HG03280 (cell line): ENCODE measurements at regions not wholly inside any gene's neighbourhood (a gene's known extent, or its start where the extent isn't known, plus 50 kb on each side); places are given as distances from the start of the nearest gene placed in this dataset.
"Not testable (repeated sequence)": the region's sequence is repeated elsewhere in the genome, so short reads cannot be mapped to it uniquely, and the experiment has no call there.

Source experiments
- ATAC-seq: cut with Tn5 transposase; IDR thresholded peaks from one replicate; pipeline ENCODE4 v1.9.1; 2021; ENCODE audit warnings: mild to moderate bottlenecking, moderate library complexity; ENCODE audit not compliant: unreplicated experiment

DNA sequence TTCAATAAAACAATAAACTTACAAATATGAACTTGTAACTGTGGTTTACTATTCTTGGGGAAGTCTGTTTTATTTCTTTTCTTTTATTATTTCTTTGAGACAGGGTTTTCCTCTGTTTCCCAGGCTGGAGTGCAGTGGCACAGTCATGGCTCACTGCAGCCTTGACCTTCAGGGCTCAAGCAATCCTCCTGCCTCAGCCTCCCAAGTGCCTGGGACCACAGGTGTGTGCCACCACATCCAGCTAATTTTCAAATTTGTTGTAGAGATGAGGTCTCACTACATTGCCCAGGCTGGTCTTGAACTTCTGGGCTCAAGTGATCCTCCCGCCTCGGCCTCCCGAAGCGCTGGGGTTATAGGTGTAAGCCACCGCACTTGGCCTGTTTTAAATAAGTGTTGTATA is 343.4 kb downstream of the SOX9 start:
- not testable (repeated sequence) for ATAC-seq

DNA sequence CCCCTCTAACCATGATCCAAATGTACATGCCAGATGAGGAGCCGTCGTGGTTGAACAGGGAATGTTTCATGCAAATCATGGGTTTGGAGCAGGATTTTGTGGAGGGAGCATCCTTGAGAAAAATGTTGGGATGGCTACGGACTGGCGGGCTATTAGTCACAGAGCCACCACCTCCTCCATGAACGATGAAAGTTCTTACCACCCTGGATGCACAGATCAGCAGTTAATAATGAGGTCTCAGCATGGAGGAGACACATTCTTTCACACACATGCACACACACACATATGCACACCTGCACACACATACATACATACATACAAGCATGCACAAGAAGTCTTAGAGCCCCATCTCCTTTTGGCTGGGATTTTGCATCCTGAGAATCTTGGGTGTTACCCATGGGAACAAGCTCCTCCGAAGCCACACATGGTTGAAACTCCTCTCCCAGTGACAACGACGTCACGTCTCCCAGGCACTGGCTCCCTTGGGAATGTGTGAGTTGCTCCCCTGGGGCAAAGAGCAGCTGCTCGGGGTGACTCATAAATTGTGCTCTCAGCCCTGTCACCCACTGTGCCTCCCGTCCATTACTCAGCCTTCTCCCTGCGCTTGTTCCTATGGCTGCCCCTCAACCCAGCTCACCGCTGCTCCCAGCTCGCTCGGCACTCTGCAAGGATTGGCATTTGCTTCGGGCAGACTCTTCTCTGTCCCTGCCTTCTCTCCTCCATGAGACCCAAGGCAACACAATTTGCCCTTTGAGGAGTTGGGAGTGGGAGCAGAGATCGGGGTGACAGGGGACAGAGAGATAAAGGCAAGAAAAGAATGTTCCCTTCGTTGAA is 344.6 kb downstream of the SOX9 start:
- no peak for ATAC-seq

DNA sequence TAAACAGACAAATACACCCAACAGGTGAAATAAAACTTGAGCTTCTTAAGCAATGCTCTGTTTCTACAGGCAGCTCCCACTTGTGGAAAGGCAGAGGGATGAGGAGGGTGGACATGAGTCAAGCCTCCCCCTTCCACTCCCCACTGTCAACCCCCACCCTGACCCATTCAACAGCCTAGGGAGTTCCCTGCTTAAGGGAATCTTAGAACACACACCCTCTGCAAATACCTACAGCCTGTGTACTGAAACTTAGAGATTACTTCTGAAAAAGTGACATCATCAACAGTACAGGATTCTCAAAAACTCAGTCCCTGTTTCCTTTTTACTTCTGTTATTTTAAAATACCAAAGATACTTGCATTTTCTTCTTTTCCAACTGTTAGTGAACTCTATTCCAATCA is 345.4 kb downstream of the SOX9 start:
- ATAC-seq, result peak; percentile 70

DNA sequence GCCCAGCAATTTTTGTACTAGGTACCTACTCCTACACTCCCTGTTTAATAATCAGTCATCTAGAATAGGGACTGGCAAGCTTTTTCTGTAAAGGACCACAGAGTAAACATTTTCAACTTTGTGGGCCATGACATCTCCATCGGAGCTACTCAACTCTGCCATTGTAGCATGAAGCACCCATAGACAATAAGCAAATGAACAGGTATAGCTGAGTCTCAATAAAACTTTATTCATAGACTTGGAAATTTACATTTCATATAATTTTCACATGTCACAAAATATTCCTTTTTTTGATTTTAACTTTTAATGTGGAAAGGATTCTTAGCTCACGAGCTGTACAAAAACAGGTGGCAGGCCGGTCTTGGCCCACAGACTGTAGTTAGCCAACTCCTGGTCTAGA is 345.8 kb downstream of the SOX9 start:
- no peak for ATAC-seq

DNA sequence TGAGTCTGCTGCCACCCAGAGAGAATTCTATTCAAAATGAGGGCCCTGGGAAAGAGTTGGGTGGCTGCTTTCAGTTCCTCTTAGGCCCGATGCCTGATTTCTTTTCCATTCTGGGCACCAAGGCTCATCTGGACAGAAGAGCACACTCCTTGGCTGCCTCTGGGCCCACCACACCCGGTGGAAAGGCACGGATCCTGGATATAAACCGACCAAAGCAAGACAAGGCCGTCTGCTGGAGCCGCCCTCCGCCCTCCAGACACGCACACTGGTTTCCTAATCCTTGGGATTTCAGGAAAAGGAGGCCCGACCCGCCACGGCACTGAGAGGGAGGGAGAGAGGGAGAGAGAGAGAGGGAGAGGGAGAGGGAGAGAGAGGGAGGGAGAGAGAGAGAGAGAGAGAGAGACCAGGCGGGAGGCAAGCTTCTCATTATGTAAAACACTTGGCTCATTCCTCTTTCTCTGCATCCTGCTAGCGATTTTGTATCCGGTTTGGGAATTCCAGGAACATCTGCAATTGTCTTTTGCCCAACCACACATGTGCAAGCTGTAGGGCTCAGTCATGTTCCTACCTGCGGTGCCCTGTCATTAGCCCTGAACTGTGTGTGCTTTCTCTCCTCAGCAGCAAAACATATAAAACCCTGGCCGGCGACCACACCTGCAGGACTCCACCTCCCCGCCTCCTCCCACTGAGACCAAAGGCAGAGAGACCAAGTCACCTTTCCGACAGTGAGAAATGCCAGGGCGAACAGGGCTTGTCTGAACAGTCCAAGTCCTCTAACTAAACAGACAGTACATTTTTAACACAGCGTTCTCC is 347.2 kb downstream of the SOX9 start:
- ATAC-seq, result no peak

DNA sequence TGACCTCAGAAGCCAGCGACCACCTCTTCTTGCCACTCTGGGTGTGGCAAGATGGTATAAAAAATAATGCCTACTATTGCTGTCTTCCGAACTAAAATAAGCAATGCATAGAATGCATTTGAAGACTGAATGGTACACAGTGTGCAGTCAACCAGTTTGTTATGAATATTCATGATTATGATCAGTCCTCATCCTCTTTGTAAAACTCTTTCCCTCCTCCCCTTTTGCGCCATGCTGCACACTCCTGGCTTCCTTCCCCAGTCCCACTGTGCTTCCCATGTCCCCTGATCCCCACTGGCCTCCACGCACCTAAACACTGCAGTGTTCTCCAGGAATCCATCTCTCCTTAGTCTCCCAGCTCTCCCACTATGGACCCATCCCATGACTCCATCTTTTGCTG is 348.0 kb downstream of the SOX9 start:
- ATAC-seq, result no peak

DNA sequence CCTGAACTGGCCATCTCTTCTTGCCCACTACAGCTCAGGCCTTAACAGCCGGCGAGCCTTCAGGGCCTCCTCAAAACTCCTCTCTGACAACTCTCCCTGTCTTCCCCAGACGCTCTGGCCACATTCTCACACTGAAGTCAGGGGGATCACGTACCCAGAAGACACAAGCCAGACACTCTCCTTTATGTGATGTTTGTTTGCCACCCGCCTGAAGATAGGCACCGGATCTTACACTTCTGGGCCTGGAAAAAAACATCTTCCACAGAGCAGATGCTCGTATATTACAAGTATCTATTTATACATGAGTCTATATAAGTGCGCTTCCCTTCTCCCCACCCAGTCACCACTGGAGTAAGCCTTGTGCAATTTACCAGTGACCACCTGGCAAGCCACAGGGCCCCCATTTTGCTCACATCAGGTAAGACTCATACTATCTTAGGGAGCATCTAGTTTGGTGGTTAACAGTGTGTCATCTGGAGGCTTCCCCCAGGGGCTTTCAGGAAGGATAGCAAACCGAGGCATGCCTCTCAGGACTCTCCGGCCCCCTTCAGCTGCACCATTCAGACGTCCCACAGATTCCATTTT is 349.4 kb downstream of the SOX9 start:
- no peak for ATAC-seq

DNA sequence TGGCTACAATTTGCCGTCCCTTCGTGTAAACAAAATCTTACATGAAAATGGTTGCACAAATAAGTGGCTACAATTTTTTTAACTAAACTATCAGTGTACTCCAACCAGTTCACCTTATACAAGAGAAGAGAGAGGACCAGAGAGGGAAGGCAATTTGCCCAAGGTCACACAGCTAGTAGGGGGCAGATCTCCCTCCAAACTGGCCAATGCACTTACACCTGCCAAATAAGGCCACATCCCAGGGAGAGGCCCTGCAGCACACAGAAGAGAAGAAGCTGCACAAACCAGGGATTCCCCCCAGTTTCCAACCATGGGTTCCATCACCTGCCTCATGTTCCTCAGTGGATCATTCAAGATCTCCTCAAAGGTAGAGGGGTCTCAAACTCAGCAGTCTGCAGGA is 349.9 kb downstream of the SOX9 start:
- ATAC-seq, result no peak

DNA sequence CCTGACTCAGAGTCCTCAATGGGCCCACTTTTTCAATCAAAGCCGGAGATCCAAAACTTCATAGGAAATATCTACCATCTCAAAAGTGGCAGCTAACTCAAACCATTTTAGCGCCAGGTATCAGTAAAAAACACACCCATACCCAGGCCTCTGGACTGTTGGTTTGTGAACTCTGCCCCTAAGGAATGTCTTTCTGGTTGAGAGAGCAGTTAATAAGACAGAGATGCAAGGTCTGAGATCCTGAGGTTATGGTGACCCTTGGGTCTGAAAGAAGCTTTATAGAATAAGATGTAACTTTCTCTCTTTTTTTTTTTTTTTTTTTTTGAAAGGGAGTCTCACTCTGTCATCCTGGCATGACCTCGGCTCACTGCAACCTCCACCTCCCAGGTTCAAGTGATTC is 350.5 kb downstream of the SOX9 start:
- ATAC-seq, result no peak

DNA sequence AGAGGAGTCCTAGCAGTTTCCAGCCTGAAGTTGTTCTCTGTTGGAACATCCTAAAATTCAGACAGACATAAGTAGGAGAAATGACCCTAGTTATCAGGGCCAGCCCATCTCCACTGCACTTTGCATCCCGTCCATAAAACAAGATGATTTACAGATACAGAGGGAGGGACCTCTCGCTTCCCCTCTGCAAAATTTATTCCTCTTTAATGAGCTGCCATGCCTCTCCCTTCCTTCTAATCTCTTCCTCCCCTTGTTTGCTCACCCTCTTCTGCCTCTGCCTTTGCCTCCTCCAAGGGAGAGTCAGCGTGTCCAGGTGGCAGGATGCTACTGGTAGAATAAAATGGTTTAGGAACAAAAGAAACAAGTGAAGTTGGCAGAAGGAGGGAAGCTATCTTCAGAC is 351.3 kb downstream of the SOX9 start:
- no peak for ATAC-seq

DNA sequence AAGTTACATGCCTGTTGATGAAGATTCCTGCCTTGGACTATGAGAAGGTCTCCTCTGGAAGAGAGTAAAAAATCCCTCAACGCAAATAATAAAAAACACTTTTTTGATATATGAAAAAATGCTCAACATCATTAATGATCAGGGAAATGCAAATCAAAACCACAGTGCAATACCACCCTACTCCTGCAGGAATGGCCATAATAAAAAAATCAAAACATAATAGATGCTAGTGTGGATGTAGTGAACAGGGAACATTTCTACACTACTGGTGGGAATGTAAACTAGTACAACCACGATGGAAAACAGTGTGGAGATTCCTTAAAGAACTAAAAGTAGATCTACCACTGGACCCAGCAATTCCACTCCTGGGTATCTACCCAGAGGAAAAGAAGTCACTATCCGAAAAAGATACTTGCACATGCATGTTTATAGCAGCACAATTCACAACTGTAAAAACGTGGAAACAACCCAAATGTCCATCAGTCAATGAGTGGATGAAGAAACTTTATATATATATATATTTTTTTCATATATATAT is 352.1 kb downstream of the SOX9 start:
- ATAC-seq, result not testable (repeated sequence)

DNA sequence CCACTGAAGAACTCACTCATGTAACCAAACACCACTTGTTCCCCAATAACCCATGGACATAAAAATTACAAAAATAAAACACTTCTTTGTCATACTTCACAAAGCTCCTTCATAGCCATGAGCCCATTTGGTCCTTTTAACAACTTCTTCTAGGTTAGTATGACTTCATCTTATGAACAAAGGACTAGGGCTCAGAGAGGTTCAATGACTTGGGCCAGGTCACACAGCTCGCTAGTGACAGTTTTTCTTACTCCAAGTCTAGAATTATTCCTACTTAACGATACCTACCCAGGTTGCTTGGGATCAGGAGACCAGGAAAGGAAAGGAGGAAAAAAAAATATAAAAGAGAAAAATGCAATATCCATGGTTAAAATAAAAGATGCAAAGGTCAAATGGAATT is 353.4 kb downstream of the SOX9 start:
- no peak for ATAC-seq

DNA sequence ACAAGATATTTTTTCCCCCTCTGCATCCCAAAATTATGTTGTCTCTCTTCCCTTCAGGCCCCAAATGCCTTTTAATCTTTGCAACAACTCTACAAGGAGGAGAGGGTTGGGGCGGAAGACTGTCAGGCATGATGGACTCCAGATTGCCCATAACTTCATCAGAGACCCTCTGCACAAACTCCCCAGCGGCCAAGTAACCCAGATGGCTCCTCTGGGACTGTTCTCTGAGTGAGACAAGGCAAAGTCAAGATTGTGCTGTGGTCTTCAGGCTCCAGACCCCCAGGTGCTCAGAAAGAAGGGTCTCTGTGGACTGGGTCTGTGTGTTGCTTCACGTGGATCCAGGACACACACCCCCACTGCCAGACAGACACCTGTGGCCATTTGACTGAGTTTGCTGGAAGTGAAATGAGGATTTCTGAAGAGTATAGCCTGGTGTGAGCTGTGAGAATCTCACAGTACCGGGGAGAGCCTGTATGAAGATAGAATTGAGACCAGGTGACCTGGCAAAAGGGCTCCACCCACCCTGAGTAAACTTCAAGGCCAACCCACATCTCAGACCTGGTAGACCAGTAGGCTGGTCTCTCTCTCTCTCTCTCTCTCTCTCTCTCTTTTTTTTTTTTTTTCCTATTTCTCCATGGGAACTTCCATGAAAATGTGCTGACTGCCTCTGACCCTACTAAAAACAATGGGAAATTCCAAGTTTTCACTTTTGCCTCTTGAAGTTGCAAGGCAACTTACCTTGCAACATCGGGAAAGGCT is 354.1 kb downstream of the SOX9 start:
- no peak for ATAC-seq

DNA sequence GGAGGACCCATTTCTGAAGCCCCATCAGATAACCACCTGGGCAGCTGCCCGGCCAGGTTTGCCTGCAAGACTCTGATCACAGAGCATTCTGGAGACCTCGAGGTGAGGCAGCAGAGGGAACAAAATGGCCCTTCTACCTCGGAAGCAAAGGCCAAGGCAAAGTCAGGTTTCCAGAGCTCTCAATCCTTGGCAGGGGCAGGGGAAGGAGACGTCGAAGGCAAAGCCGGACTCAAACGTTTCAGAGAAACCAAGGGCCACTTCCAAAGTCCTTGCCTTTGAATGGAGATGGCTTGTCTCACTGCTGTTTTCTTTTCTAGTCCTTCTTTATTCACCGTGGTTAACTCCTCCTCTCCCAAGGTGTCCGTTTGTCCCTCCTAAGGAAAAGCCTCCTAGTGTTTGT is 355.3 kb downstream of the SOX9 start:
- no peak for ATAC-seq

DNA sequence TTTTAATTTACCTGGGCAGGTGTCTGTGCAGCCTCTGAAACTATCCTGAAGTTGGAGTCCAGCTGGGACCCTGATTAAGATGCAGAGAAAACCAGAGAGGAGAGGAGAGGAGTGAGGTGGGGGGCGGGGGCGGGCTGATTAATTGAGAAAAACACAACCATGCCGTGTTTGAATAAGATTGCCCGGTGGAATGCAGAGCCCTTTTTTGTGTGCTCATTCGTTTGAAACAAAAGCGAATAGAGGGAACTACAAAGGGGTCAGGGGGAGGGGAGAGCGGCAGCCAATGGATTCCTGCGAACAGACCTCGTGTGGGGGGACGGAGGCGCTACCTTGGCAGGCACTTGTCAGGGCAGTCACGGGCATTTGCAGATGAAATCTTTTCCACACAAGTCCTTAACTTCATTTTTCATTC is 355.8 kb downstream of the SOX9 start:
- no peak for ATAC-seq

DNA sequence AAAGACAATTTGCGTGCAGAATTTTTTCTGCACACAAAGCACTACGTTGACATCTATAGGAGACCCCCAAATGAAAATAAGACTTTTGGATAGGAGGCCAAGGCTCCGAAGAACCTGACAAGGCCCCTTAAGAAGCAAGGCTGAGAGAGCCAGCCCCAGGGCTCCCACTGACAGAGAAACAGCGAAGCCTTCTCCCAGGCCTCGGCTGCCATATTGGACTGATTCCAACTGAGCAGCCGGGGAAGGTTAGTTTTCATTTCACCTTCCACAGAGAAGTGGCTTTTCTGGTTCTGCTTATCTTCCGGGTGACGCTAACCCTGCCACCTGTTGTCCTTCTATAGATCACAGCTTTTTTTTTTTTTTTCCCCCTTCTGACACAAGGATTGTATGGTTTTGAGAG is 356.7 kb downstream of the SOX9 start:
- ATAC-seq, result no peak

DNA sequence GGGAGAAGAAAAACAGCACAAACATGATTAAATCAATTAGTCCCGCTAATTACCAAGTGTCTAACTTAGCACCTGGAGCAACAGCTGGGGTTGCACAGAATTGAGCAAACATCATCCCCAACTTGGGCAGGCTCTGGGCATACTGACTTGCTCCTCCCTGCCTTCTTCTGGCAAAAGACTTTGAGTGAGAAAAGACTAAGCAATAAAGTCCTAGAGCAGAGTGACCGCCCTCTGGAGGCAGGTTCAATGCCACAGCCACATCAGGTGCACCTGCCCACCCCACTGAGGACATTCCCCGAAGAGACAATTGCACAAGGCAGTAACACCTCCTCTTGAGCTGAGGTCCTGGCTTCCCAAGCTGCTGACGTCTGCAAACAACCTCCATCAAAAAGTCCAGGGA is 358.3 kb downstream of the SOX9 start:
- no peak for ATAC-seq

DNA sequence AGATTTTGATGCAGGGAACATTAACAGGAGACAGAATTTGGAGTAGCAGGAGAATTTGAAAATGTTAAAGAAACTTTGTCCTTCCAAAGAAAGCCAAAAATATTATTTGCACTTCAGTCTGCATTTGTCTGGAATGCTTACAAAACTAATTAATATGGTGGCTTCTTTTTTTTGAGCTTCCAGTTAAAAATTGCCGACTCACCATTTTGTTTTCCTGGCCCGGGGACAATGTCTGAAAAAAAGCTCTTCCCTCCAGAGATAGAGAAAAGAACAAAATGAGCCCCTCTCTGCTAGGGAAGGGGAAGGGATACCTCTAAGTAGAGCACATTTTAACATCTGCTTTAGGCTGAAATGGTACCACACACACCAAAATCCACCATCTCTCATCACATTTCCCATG is 360.8 kb downstream of the SOX9 start:
- no peak for ATAC-seq

DNA sequence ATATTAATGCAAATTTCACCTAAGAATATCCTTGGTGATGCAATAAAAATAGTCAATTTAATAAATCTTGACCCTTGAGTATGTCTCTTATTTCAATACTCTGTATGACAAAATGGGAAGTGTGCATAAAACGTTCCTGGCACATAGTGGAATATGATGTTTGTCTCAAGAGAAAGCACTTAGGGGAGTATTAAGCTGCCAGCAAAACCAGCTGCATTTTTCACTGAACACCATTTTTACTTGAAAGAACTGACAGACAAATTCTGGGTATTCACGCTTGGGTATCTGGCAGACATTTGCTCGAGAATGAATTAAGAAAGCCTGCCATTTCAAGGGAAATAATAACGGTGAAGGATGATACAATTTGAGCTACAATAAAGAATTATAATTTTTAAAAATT is 364.8 kb downstream of the SOX9 start:
- ATAC-seq, result no peak

DNA sequence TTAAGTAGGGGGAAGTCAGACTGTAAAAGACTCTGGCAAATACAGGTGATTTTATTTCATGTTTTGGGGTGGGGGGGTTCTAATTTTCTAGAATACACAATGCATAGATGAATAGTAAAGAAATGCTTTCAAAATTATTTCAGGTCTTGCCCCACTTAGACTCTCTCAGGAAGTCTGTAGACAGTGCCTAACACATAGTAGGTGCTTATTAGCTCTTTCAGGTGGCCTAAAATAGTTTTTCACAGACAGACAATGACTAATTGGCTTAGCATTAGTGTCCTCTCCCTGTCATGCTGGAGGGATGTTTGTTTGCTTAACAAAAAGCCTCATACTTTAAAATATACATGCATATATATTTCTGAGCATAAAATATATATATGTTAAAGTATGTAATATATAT is 366.0 kb downstream of the SOX9 start:
- no peak for ATAC-seq
